Fibroblast of lung (primary cell): ENCODE measurements at regions not wholly inside any gene's neighbourhood (a gene's known extent, or its start where the extent isn't known, plus 50 kb on each side); places are given as distances from the start of the nearest gene placed in this dataset.

Experiments used
- DNase-seq, 2 donors: peaks; one replicate each; pipeline versions ENCODE4 v3.0.0 to v3.0.0-alpha.2; 2010; ENCODE audit warnings: low read depth in 2 of 2
- H2AFZ ChIP-seq: 2 replicates; pipeline ENCODE4 v1.5.1; 2012; ENCODE audit warnings: low read length, control low read depth, inconsistent platforms
- H3K27ac ChIP-seq: 2 replicates; pipeline ENCODE4 v1.5.1; 2011; ENCODE audit warnings: low read length, control low read depth; ENCODE audit not compliant: insufficient read depth
- H3K27me3 ChIP-seq: 2 replicates; pipeline ENCODE4 v1.5.1; 2011; ENCODE audit warnings: mild to moderate bottlenecking, low read length; ENCODE audit not compliant: control insufficient read depth, insufficient read depth
- H3K36me3 ChIP-seq: 2 replicates; pipeline ENCODE4 v1.5.1; 2011; ENCODE audit warnings: low read length; ENCODE audit not compliant: control insufficient read depth, insufficient read depth
- H3K4me1 ChIP-seq: 2 replicates; pipeline ENCODE4 v1.5.1; 2011; ENCODE audit warnings: low read length; ENCODE audit not compliant: control insufficient read depth, insufficient read depth; ENCODE audit errors: extremely low read depth
- H3K4me2 ChIP-seq: 2 replicates; pipeline ENCODE4 v1.5.1; 2011; ENCODE audit warnings: low read length, control low read depth; ENCODE audit not compliant: insufficient read depth; ENCODE audit errors: extremely low read depth
- H3K4me3 ChIP-seq, 4 experiments: fragments of 200-600 bp in 1 of 4; sonication (generic) in 1 of 4; replicated peaks in 1 of 4; 2 replicates each; pipeline ENCODE4 v1.5.1; 2011 to 2016; ENCODE audit warnings: low read length in 4 of 4, low read depth in 3 of 4, mild to moderate bottlenecking in 3 of 4, control low read depth in 2 of 4, inconsistent platforms in 1 of 4, mixed read lengths in 1 of 4; ENCODE audit not compliant: insufficient read depth in 1 of 4; ENCODE audit errors: control extremely low read depth in 1 of 4
- H3K79me2 ChIP-seq: 2 replicates; pipeline ENCODE4 v1.5.1; 2012; ENCODE audit warnings: mild to moderate bottlenecking, low read length, inconsistent platforms; ENCODE audit not compliant: control insufficient read depth, insufficient read depth
- H3K9ac ChIP-seq: 2 replicates; pipeline ENCODE4 v1.5.1; 2011; ENCODE audit warnings: mild to moderate bottlenecking, low read length, control low read depth; ENCODE audit not compliant: insufficient read depth
- H3K9me3 ChIP-seq: 2 replicates; pipeline ENCODE4 v1.5.1; 2012; ENCODE audit warnings: low read depth, low read length; ENCODE audit not compliant: control insufficient read depth, insufficient read depth
- H4K20me1 ChIP-seq: 2 replicates; pipeline ENCODE4 v1.5.1; 2011; ENCODE audit warnings: low read length; ENCODE audit not compliant: control insufficient read depth, insufficient read depth; ENCODE audit errors: extremely low read depth
- EZH2 ChIP-seq: IDR thresholded peaks from 2 replicates; pipeline ENCODE4 v1.5.1; 2012; ENCODE audit warnings: low read length, control low read depth, mild to moderate bottlenecking; ENCODE audit errors: missing control alignments
- TF ChIP-seq, protein P1 (sequence below), 2 donors: IDR thresholded peaks in 1 of 2; conservative IDR thresholded peaks in 1 of 2; 1 replicate in 1 of 2; 2 replicates in 1 of 2; pipeline ENCODE4 v1.5.1; 2011 to 2012; ENCODE audit warnings: low read length in 2 of 2, control low read depth in 1 of 2, inconsistent platforms in 1 of 2, low read depth in 1 of 2, mild to moderate bottlenecking in 1 of 2

DNA sequence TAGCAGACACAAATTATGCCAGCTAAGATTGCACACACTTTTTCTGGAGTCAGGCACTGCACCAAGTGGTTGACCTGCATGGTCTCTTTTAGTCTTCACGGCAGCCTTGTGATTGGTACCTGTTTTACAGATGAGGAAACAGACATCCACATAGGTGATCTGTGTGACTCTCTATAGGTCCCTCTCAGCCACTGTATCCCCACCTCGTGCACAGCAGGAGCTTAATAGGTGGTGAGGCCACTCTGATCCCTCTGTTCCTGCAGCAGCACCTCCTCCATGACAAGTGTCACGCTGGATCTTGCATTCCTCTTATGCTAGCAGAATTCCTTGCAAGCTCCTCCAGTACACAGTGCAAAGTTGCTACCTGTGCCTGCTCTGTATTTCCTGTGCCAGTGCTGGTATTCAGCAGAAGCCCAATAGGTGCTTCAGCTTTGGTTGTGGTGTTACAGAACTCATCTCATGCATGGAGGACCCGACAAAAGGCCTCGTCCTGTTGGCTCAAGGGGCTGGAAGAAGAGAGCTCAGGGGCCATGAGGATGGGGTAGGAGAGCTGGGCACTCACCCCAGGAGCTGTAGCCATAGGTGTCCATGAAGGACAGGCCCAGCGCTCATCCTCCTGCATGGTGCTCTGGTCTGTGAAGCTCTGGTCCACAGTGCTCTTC lies 546.7 kb downstream of the PTPRU start:
- DNase-seq: no peak
- no peaks in the 10 kb centered on the region for H3K4me1 ChIP-seq
- H3K9me3 ChIP-seq: no peaks in the 10 kb centered on the region
- no peaks in the 10 kb centered on the region for H3K36me3 ChIP-seq
- H3K27me3 ChIP-seq: no peaks in the 10 kb centered on the region
- no peak overlapping the region for H3K9ac ChIP-seq
- H2AFZ ChIP-seq: no peak overlapping the region
- no peaks in the 10 kb centered on the region for H4K20me1 ChIP-seq
- no peak overlapping the region for H3K4me3 ChIP-seq
- no peak overlapping the region for H3K4me2 ChIP-seq
- H3K79me2 ChIP-seq: no peaks in the 10 kb centered on the region
- no peak overlapping the region for H3K27ac ChIP-seq
- no peak for TF ChIP-seq EZH2
- TF ChIP-seq, protein P1, sequence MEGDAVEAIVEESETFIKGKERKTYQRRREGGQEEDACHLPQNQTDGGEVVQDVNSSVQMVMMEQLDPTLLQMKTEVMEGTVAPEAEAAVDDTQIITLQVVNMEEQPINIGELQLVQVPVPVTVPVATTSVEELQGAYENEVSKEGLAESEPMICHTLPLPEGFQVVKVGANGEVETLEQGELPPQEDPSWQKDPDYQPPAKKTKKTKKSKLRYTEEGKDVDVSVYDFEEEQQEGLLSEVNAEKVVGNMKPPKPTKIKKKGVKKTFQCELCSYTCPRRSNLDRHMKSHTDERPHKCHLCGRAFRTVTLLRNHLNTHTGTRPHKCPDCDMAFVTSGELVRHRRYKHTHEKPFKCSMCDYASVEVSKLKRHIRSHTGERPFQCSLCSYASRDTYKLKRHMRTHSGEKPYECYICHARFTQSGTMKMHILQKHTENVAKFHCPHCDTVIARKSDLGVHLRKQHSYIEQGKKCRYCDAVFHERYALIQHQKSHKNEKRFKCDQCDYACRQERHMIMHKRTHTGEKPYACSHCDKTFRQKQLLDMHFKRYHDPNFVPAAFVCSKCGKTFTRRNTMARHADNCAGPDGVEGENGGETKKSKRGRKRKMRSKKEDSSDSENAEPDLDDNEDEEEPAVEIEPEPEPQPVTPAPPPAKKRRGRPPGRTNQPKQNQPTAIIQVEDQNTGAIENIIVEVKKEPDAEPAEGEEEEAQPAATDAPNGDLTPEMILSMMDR (conservative IDR thresholded peaks at IDR 0.05 in 1 of 2, IDR thresholded peaks at IDR 0.05 in 1 of 2; ENCODE audit: low read depth in 1 of 2, low read length in 2 of 2): no peak

DNA sequence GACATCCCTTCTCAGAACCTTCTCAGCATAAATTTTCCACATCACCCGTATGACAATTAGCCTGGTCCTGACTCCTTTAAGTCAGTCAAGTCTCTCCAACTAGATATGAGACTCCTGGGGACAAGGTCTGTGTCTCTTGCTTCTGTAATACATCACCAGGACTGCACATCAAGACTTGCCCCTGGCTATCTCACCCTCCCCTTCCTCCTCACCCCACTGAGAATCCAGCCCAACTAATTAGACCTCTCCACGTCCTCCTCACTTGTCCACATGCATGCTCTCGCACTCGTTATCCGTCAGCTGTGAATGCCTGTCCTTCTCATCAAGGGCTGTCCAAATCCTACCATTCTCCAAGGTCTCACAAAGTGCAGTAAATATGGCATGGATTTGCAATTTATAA lies 542.8 kb downstream of the PTPRU start:
- no peaks in the 10 kb centered on the region for H3K36me3 ChIP-seq
- H3K27me3 ChIP-seq: no peaks in the 10 kb centered on the region
- DNase-seq: no peak
- H3K79me2 ChIP-seq: no peaks in the 10 kb centered on the region
- no peak overlapping the region for H3K4me2 ChIP-seq
- H2AFZ ChIP-seq: no peak overlapping the region
- no peaks in the 10 kb centered on the region for H3K4me1 ChIP-seq
- no peak overlapping the region for H3K4me3 ChIP-seq
- no peaks in the 10 kb centered on the region for H3K9me3 ChIP-seq
- H3K27ac ChIP-seq: no peak overlapping the region
- TF ChIP-seq EZH2: no peak
- TF ChIP-seq, protein P1 (conservative IDR thresholded peaks at IDR 0.05 in 1 of 2, IDR thresholded peaks at IDR 0.05 in 1 of 2; ENCODE audit: low read depth in 1 of 2, low read length in 2 of 2): no peak
- no peaks in the 10 kb centered on the region for H4K20me1 ChIP-seq
- H3K9ac ChIP-seq: no peak overlapping the region

DNA sequence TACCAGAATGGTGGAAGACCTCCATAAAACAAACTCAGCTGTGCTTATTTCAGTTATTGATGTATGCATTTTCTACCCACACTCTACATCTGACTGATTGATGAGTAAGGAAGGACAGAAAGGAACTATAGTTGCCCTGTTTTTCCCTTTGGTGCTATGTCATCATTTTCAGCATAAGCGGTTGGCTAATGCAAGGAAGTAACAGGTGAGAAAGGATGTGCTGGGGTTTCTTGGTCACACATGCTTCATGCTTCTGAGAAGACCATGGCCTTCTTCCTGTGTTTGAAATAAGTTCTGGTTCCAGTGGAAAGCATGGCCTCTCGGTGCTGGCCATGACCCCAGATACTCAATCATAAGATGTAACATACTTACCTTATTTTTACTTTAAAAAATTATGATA lies 541.2 kb downstream of the PTPRU start:
- Histone ChIP-seq H4K20me1 (no peaks in the 10 kb centered on the region), H3K4me1 (no peaks in the 10 kb centered on the region), H2AFZ (no peak overlapping the region), H3K36me3 (no peaks in the 10 kb centered on the region), H3K9me3 (no peaks in the 10 kb centered on the region), H3K79me2 (no peaks in the 10 kb centered on the region), H3K4me2 (no peak overlapping the region), H3K4me3 (no peak overlapping the region), H3K27me3 (no peaks in the 10 kb centered on the region), H3K27ac (no peak overlapping the region), H3K9ac (no peak overlapping the region)
- no peak for TF ChIP-seq EZH2
- TF ChIP-seq, protein P1 (conservative IDR thresholded peaks at IDR 0.05 in 1 of 2, IDR thresholded peaks at IDR 0.05 in 1 of 2; ENCODE audit: low read depth in 1 of 2, low read length in 2 of 2): no peak
- no peak for DNase-seq
